GM12872 (cell line): ENCODE measurements at regions not wholly inside any gene's neighbourhood (a gene's known extent, or its start where the extent isn't known, plus 50 kb on each side); places are given as distances from the start of the nearest gene placed in this dataset.

ENCODE experiments used
- CTCF ChIP-seq: IDR thresholded peaks from 3 replicates; pipeline ENCODE4 v1.5.1; 2011; ENCODE audit warnings: low read depth, mild to moderate bottlenecking, low read length, moderate library complexity; ENCODE audit not compliant: insufficient read depth

- no peak for TF ChIP-seq CTCF
Measured at GRCh38 chr12:41919048-41919447, 225.6 kb downstream of the GXYLT1 start.

GRCh38 chr12:41917938-41918341, 226.7 kb downstream of the GXYLT1 start:
- TF ChIP-seq CTCF: no peak

GRCh38 chr12:41917181-41917580, 227.5 kb downstream of the GXYLT1 start:
- no peak for TF ChIP-seq CTCF

- no peak for TF ChIP-seq CTCF
Measured at GRCh38 chr12:41910578-41911320, 233.9 kb downstream of the GXYLT1 start.

GRCh38 chr12:41908206-41908605, 236.5 kb downstream of the GXYLT1 start:
- TF ChIP-seq CTCF: no peak

- no peak for TF ChIP-seq CTCF
Measured at GRCh38 chr12:41907550-41907949, 237.1 kb downstream of the GXYLT1 start.

- no peak for TF ChIP-seq CTCF
Measured at GRCh38 chr12:41907021-41907420, 237.7 kb downstream of the GXYLT1 start.
